ENCODE measurements at regions not wholly inside any gene's neighbourhood (a gene's known extent, or its start where the extent isn't known, plus 50 kb on each side); places are given as distances from the start of the nearest gene placed in this dataset.
"Not testable (repeated sequence)": the region's sequence is repeated elsewhere in the genome, so short reads cannot be mapped to it uniquely, and the experiment has no call there.

- no peaks in the 10 kb centered on the region for H3K79me2 ChIP-seq (ENCODE audit: low read depth)
- no peaks in the 10 kb centered on the region for H3K27me3 ChIP-seq
- Mint-ChIP-seq H3K9me3 (peaks cover 8% of the 10 kb centered on the region), H3K4me1 (no peaks in the 10 kb centered on the region), H3K27ac (no peak overlapping the region), H3K4me3 (no peak overlapping the region), H3K27me3 (ENCODE audit: insufficient read depth, low read depth) (no peaks in the 10 kb centered on the region), H3K36me3 (no peaks in the 10 kb centered on the region)
- H3K4me3 ChIP-seq, result no peak overlapping the region
- H3K4me2 ChIP-seq, result no peak overlapping the region
- TF ChIP-seq EZH2 (IDR thresholded peaks at IDR 0.05) (no peak), EZH2phosphoT487 (IDR thresholded peaks at IDR 0.05) (no peak), CTCF (IDR thresholded peaks at IDR 0.05) (no peak)
- H4K20me1 ChIP-seq (ENCODE audit: low read depth), result no peaks in the 10 kb centered on the region
- no peak for DNase-seq (ENCODE audit: low spot score)
- no peak overlapping the region for H3K9ac ChIP-seq
- no peaks in the 10 kb centered on the region for H3K9me3 ChIP-seq (ENCODE audit: low read depth)
- H3K4me1 ChIP-seq, result no peaks in the 10 kb centered on the region
- no peaks in the 10 kb centered on the region for H3F3A ChIP-seq (ENCODE audit: low read depth)
- no peaks in the 10 kb centered on the region for H3K36me3 ChIP-seq
- H2AFZ ChIP-seq (replicated peaks), result no peak overlapping the region
- H3K27ac ChIP-seq, result no peak overlapping the region
These were observed 219.0 kb downstream of the CASP12 start for GRCh38 chr11:104679258-104679657.

DNA sequence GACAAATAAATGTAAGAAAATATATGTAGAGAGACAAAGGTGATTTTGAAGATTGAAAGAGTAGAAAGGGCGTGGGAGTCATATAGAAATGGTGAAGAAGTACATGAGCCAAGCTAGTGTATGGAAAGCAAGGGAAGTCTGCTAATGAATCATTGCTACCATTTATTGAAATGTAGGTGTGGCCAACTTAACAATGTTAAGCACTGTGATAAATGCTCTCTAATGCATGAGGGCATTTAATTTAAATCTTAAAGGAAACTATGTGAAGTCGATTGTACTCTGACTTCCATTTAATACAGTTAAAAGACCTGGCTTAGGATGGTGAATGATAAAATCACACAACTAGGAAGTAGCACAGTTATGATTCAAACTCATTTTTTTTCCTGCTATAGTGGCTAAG is 219.9 kb downstream of the CASP12 start:
- TF ChIP-seq EZH2 (IDR thresholded peaks at IDR 0.05), result no peak
- no peak for TF ChIP-seq CTCF (IDR thresholded peaks at IDR 0.05)
- TF ChIP-seq EZH2phosphoT487 (IDR thresholded peaks at IDR 0.05), result no peak
- no peaks in the 10 kb centered on the region for H3F3A ChIP-seq (ENCODE audit: low read depth)
- no peaks in the 10 kb centered on the region for H3K79me2 ChIP-seq (ENCODE audit: low read depth)
- H3K4me1 Mint-ChIP-seq, result no peaks in the 10 kb centered on the region
- no peaks in the 10 kb centered on the region for H3K27me3 Mint-ChIP-seq (ENCODE audit: insufficient read depth, low read depth)
- H3K27ac ChIP-seq, result no peak overlapping the region
- H2AFZ ChIP-seq (replicated peaks), result no peak overlapping the region
- no peaks in the 10 kb centered on the region for H4K20me1 ChIP-seq (ENCODE audit: low read depth)
- H3K4me2 ChIP-seq, result no peak overlapping the region
- H3K36me3 ChIP-seq, result no peaks in the 10 kb centered on the region
- peaks cover 8% of the 10 kb centered on the region for H3K9me3 Mint-ChIP-seq
- no peaks in the 10 kb centered on the region for H3K9me3 ChIP-seq (ENCODE audit: low read depth)
- H3K4me1 ChIP-seq, result no peaks in the 10 kb centered on the region
- H3K4me3 ChIP-seq, result no peak overlapping the region
- H3K9ac ChIP-seq, result no peak overlapping the region
- no peaks in the 10 kb centered on the region for H3K27me3 ChIP-seq
- no peak for DNase-seq (ENCODE audit: low spot score)
- H3K4me3 Mint-ChIP-seq, result no peak overlapping the region
- H3K36me3 Mint-ChIP-seq, result no peaks in the 10 kb centered on the region
- no peak overlapping the region for H3K27ac Mint-ChIP-seq

GRCh38 chr11:104677069-104677468 is 221.2 kb downstream of the CASP12 start:
- H3K4me3 ChIP-seq; H3F3A ChIP-seq (ENCODE audit: low read depth); H3K27me3 ChIP-seq; H3K27ac ChIP-seq; H3K79me2 ChIP-seq (ENCODE audit: low read depth); H3K4me1 ChIP-seq; DNase-seq (ENCODE audit: low spot score); H3K4me2 ChIP-seq; H3K27ac Mint-ChIP-seq; H3K9me3 ChIP-seq (ENCODE audit: low read depth); H3K27me3 Mint-ChIP-seq (ENCODE audit: insufficient read depth, low read depth); H3K36me3 ChIP-seq; H3K9ac ChIP-seq; H4K20me1 ChIP-seq (ENCODE audit: low read depth); H3K4me3 Mint-ChIP-seq; H3K36me3 Mint-ChIP-seq; H3K9me3 Mint-ChIP-seq; H3K4me1 Mint-ChIP-seq; H2AFZ ChIP-seq (replicated peaks): not testable (repeated sequence)

DNA sequence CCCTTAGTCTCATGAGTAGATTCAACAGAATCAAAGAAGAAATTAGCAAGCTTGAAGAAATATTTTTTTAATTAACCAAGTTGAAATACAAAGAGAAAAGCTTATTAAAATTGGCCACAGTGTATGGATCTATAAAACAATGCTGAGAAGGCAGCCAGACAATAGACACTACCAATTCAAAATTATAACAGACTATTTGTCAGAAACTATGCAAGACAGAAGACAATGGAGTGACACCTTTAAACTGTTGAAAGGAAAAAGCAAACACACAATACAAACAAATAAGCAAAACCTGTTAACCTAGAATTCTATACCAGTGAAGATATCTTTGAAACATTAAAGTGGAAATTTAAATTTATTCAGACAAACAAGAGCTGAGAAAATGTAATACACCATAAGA is 225.4 kb downstream of the CASP12 start:
- TF ChIP-seq CTCF (IDR thresholded peaks at IDR 0.05) (no peak), EZH2phosphoT487 (IDR thresholded peaks at IDR 0.05) (no peak), EZH2 (IDR thresholded peaks at IDR 0.05) (no peak)
- Mint-ChIP-seq H3K27ac (no peak overlapping the region), H3K9me3 (peaks cover 8% of the 10 kb centered on the region), H3K36me3 (no peaks in the 10 kb centered on the region), H3K4me1 (no peaks in the 10 kb centered on the region), H3K27me3 (ENCODE audit: insufficient read depth, low read depth) (no peaks in the 10 kb centered on the region), H3K4me3 (no peak overlapping the region)
- H3K79me2 ChIP-seq (ENCODE audit: low read depth), result no peaks in the 10 kb centered on the region
- H2AFZ ChIP-seq (replicated peaks), result no peak overlapping the region
- no peak overlapping the region for H3K4me2 ChIP-seq
- DNase-seq (ENCODE audit: low spot score), result no peak
- no peaks in the 10 kb centered on the region for H3K27me3 ChIP-seq
- H3K4me1 ChIP-seq, result no peaks in the 10 kb centered on the region
- no peaks in the 10 kb centered on the region for H3K36me3 ChIP-seq
- no peaks in the 10 kb centered on the region for H3K9me3 ChIP-seq (ENCODE audit: low read depth)
- no peaks in the 10 kb centered on the region for H3F3A ChIP-seq (ENCODE audit: low read depth)
- no peak overlapping the region for H3K27ac ChIP-seq
- no peak overlapping the region for H3K9ac ChIP-seq
- H3K4me3 ChIP-seq, result no peak overlapping the region
- H4K20me1 ChIP-seq (ENCODE audit: low read depth), result no peaks in the 10 kb centered on the region
